Neural progenitor cell (in vitro differentiated cells): ENCODE measurements at regions not wholly inside any gene's neighbourhood (a gene's known extent, or its start where the extent isn't known, plus 50 kb on each side); places are given as distances from the start of the nearest gene placed in this dataset.

Experiments
- EZH2phosphoT487 ChIP-seq: fragments of 200-600 bp; sonication (generic); IDR thresholded peaks from 2 replicates; pipeline ENCODE4 v1.6.1; 2017; ENCODE audit warnings: antibody characterized with exemption
- TF ChIP-seq, protein P1 (sequence below): fragments of 200-600 bp; sonication (generic); IDR thresholded peaks from 2 replicates; pipeline ENCODE4 v1.5.1; 2017; ENCODE audit warnings: antibody characterized with exemption, mild to moderate bottlenecking

DNA sequence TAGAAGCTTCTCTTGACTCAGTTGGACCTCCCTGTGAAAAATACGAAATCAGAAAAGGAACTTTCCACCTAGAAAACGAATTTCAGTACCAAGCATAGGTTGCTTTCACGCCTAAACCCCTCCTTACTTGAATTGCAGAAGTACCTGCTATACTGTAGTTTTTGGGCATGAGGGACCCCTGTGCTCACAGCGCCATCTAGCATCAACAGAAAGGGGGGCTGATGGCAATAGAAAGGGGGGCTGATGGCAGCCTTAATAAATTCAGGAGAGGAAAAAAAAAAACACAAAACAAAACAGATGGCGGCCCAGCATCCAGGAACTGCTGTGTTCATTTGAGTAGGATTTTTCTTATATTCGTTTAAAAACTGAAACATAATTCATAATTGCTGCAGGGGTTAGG is 96.7 kb downstream of the NPAP1 start:
- TF ChIP-seq, protein P1, sequence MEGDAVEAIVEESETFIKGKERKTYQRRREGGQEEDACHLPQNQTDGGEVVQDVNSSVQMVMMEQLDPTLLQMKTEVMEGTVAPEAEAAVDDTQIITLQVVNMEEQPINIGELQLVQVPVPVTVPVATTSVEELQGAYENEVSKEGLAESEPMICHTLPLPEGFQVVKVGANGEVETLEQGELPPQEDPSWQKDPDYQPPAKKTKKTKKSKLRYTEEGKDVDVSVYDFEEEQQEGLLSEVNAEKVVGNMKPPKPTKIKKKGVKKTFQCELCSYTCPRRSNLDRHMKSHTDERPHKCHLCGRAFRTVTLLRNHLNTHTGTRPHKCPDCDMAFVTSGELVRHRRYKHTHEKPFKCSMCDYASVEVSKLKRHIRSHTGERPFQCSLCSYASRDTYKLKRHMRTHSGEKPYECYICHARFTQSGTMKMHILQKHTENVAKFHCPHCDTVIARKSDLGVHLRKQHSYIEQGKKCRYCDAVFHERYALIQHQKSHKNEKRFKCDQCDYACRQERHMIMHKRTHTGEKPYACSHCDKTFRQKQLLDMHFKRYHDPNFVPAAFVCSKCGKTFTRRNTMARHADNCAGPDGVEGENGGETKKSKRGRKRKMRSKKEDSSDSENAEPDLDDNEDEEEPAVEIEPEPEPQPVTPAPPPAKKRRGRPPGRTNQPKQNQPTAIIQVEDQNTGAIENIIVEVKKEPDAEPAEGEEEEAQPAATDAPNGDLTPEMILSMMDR: peak; percentile 56
- no peak for TF ChIP-seq EZH2phosphoT487
